SK-N-SH (cell line): ENCODE measurements at regions not wholly inside any gene's neighbourhood (a gene's known extent, or its start where the extent isn't known, plus 50 kb on each side); places are given as distances from the start of the nearest gene placed in this dataset.
"Not testable (repeated sequence)": the region's sequence is repeated elsewhere in the genome, so short reads cannot be mapped to it uniquely, and the experiment has no call there.

Experiments
- CTCF ChIA-PET: fragments of 300-600, 350-600 bp; formaldehyde crosslinking; extraction: SDS; loops from one replicate; lab custom pipeline; 2021; lab: Yijun Ruan, JAX
- POLR2A ChIA-PET: fragments of 350-600 bp; sonication (Branson Sonifier 250); formaldehyde crosslinking; extraction: SDS; loops from one replicate; lab custom pipeline; 2020; ENCODE audit warnings: antibody characterized with exemption, inconsistent platforms; lab: Yijun Ruan, JAX
- DNase-seq: peaks from one replicate; pipeline ENCODE4 v3.0.0; 2012
- H2AFZ ChIP-seq: fragments of 200-600 bp; sonication (generic); 2 replicates; pipeline ENCODE4 v1.8.1; 2016; ENCODE audit warnings: antibody characterized with exemption, mild to moderate bottlenecking, low read depth
- H3F3A ChIP-seq: fragments of 200-600 bp; sonication (generic); replicated peaks from 2 replicates; pipeline ENCODE3; 2016; ENCODE audit warnings: antibody characterized with exemption, mild to moderate bottlenecking; ENCODE audit not compliant: insufficient read depth
- H3K27ac ChIP-seq, 2 experiments: fragments of 200-500 bp in 1 of 2; fragments of 200-600 bp in 1 of 2; sonication (Bioruptor generic) in 1 of 2; sonication (generic), shearing (Covaris generic) in 1 of 2; 2 replicates each; pipeline versions ENCODE4 v1.5.1 to v1.6.1; 2014 to 2016; ENCODE audit warnings: low read depth in 2 of 2, inconsistent platforms in 1 of 2, low read length in 1 of 2, mild to moderate bottlenecking in 1 of 2, mixed read lengths in 1 of 2
- H3K27me3 ChIP-seq: fragments of 200-600 bp; sonication (generic), shearing (Covaris generic); 2 replicates; pipeline ENCODE4 v1.6.1; 2016; ENCODE audit warnings: mixed run types; ENCODE audit not compliant: insufficient read depth
- H3K36me3 ChIP-seq, 2 experiments: fragments of 200-500 bp in 1 of 2; fragments of 200-600 bp in 1 of 2; sonication (Bioruptor generic) in 1 of 2; sonication (generic) in 1 of 2; replicated peaks in 1 of 2; 2 replicates each; pipeline versions ENCODE3 to v1.5.1; 2014 to 2016; ENCODE audit warnings: low read length in 1 of 2, mild to moderate bottlenecking in 1 of 2; ENCODE audit not compliant: insufficient read depth in 2 of 2, control insufficient read depth in 1 of 2
- H3K4me1 ChIP-seq, 2 experiments: fragments of 200-500 bp in 1 of 2; fragments of 200-600 bp in 1 of 2; sonication (Bioruptor generic) in 1 of 2; sonication (generic), shearing (Covaris generic) in 1 of 2; 2 replicates each; pipeline versions ENCODE4 v1.5.1 to v1.6.1; 2014 to 2016; ENCODE audit warnings: low read depth in 1 of 2, low read length in 1 of 2, mixed run types in 1 of 2; ENCODE audit not compliant: insufficient read depth in 2 of 2, control insufficient read depth in 1 of 2
- H3K4me2 ChIP-seq: fragments of 200-600 bp; sonication (generic), shearing (Covaris generic); 2 replicates; pipeline ENCODE4 v1.6.1; 2017; ENCODE audit warnings: mixed run types
- H3K4me3 ChIP-seq, 2 experiments: fragments of 200-500 bp in 1 of 2; fragments of 200-600 bp in 1 of 2; sonication (Bioruptor generic) in 1 of 2; sonication (generic), shearing (Covaris generic) in 1 of 2; 2 replicates each; pipeline versions ENCODE4 v1.5.1 to v1.8.1; 2014 to 2016; ENCODE audit warnings: low read depth in 2 of 2, inconsistent platforms in 1 of 2, low read length in 1 of 2, mild to moderate bottlenecking in 1 of 2, mixed read lengths in 1 of 2, moderate library complexity in 1 of 2
- H3K79me2 ChIP-seq: fragments of 200-600 bp; sonication (generic); 2 replicates; pipeline ENCODE4 v1.8.1; 2017; ENCODE audit warnings: mild to moderate bottlenecking; ENCODE audit not compliant: insufficient read depth
- H3K9ac ChIP-seq: fragments of 200-600 bp; sonication (generic); 2 replicates; pipeline ENCODE4 v1.6.1; 2017; ENCODE audit warnings: mixed run types
- H3K9me2 ChIP-seq: fragments of 200-600 bp; sonication (generic); 2 replicates; pipeline ENCODE4 v1.6.1; 2017; ENCODE audit warnings: mixed run types
- H3K9me3 ChIP-seq: fragments of 200-600 bp; sonication (generic); 2 replicates; pipeline ENCODE4 v1.6.1; 2017; ENCODE audit warnings: mixed run types, mild to moderate bottlenecking, moderate library complexity
- H4K20me1 ChIP-seq: fragments of 200-600 bp; sonication (generic); 2 replicates; pipeline ENCODE4 v1.6.1; 2017; ENCODE audit warnings: mild to moderate bottlenecking, mixed run types; ENCODE audit not compliant: insufficient read depth
- CHD2 ChIP-seq: fragments of 150-350 bp; IDR thresholded peaks from 2 replicates; pipeline ENCODE4 v1.6.1; 2018; ENCODE audit warnings: low read length; ENCODE audit not compliant: partially characterized antibody
- ELF1 ChIP-seq: IDR thresholded peaks from 2 replicates; pipeline ENCODE4 v1.4.0; 2012
- EP300 ChIP-seq, 2 experiments: IDR thresholded peaks; 2 replicates each; pipeline versions ENCODE4 v1.4.0 to v1.6.1; 2012; ENCODE audit warnings: borderline replicate concordance in 1 of 2, low read depth in 1 of 2, low read length in 1 of 2
- EZH2phosphoT487 ChIP-seq: fragments of 200-600 bp; sonication (generic); IDR thresholded peaks from 2 replicates; pipeline ENCODE4 v1.6.1; 2017; ENCODE audit warnings: low read depth, mixed run types, mild to moderate bottlenecking, antibody characterized with exemption, moderate library complexity, borderline replicate concordance
- FOXM1 ChIP-seq: IDR thresholded peaks from 2 replicates; pipeline ENCODE4 v1.4.0; 2012; ENCODE audit warnings: low read depth, mild to moderate bottlenecking
- GABPA ChIP-seq: IDR thresholded peaks from 2 replicates; pipeline ENCODE4 v1.4.0; 2012; ENCODE audit warnings: low read depth, mild to moderate bottlenecking
- MXI1 ChIP-seq: IDR thresholded peaks from 2 replicates; pipeline ENCODE4 v1.6.1; 2012; ENCODE audit warnings: mild to moderate bottlenecking, low read depth, low read length, improper control_type of control experiment
- NFIC ChIP-seq: IDR thresholded peaks from 2 replicates; pipeline ENCODE4 v1.4.0; 2012; ENCODE audit warnings: borderline replicate concordance
- NRF1 ChIP-seq: IDR thresholded peaks from 2 replicates; pipeline ENCODE4 v1.6.1; 2012; ENCODE audit warnings: low read depth, mild to moderate bottlenecking, low read length
- POLR2AphosphoS5 ChIP-seq: IDR thresholded peaks from 2 replicates; pipeline ENCODE4 v1.6.1; 2012; ENCODE audit warnings: low read depth, low read length
- RAD21 ChIP-seq: IDR thresholded peaks from 2 replicates; pipeline ENCODE4 v1.6.1; 2012; ENCODE audit warnings: mild to moderate bottlenecking, low read length
- RFX5 ChIP-seq: IDR thresholded peaks from 2 replicates; pipeline ENCODE4 v1.6.1; 2012; ENCODE audit warnings: mild to moderate bottlenecking, improper control_type of control experiment, low read length
- SIN3A ChIP-seq: IDR thresholded peaks from 2 replicates; pipeline ENCODE4 v1.6.1; 2012; ENCODE audit warnings: low read depth, mild to moderate bottlenecking, low read length, moderate library complexity, borderline replicate concordance
- TAF1 ChIP-seq: IDR thresholded peaks from 2 replicates; pipeline ENCODE4 v1.6.1; 2012; ENCODE audit warnings: low read depth, mild to moderate bottlenecking, low read length, moderate library complexity, borderline replicate concordance
- USF2 ChIP-seq: fragments of 150-350 bp; IDR thresholded peaks from 2 replicates; pipeline ENCODE4 v1.6.1; 2017; ENCODE audit warnings: antibody characterized with exemption, low read length, low read depth, borderline replicate concordance
- ZBTB33 ChIP-seq: IDR thresholded peaks from 2 replicates; pipeline ENCODE4 v1.4.0; 2012; ENCODE audit warnings: low read depth, borderline replicate concordance
- WGBS: methylation state at CpG from one replicate; pipeline ENCODE4 v1.1.6; 2017; ENCODE audit warnings: low lambda C conversion rate; 5-methylcytosine and 5-hydroxymethylcytosine counted together
- TF ChIP-seq, protein P1 (sequence below): IDR thresholded peaks from 2 replicates; pipeline ENCODE4 v1.4.0; 2012; ENCODE audit warnings: low read depth, borderline replicate concordance
- TF ChIP-seq, protein P2 (sequence below): IDR thresholded peaks from 2 replicates; pipeline ENCODE4 v1.4.0; 2012; ENCODE audit warnings: low read depth

DNA sequence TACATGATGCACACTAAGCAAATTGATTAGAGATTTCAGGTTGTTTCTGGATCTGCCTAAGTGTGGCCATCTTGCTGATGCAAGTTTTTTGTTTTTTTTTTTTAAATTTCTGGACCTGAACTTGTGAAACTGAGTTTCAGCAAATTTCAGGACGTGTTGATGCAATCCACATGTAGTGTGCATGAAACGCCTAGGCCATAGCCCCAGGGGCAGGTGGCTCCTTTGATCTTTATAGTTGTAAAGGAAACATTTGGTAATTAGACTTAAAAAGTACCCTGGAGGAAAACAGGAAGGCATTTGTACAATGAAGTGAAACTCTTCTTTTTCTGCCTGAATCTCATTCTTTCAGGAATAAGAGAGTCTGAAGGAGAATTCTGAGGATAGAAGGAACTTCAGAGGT is 162.2 kb upstream of the LHX8 start (continued):
- TF ChIP-seq NFIC (no peak), RFX5 (no peak)

DNA sequence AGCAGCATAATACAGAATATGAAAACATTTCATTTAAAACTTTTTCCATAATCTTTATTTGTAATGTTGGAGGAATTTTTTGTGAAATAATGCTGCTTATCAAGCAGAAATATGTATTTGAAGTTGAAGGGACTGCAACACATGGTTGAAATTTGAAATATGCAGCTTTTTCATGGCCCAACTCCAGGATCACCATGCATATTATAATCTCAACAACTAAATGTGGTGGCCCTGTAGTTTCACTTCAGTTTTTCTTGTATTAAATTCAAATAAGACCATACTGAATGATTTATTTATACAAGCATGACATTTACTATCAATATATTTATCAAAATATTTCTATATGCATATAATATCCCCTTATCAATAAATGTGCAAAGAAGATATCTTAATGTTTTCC is 157.7 kb upstream of the LHX8 start:
- Histone ChIP-seq H3K27me3 (no peaks in the 10 kb centered on the region), H3F3A (no peaks in the 10 kb centered on the region), H3K4me3 (no peak overlapping the region), H3K9me3 (no peaks in the 10 kb centered on the region), H4K20me1 (no peaks in the 10 kb centered on the region), H3K9ac (no peak overlapping the region), H3K4me2 (no peak overlapping the region), H3K4me1 (no peaks in the 10 kb centered on the region), H3K79me2 (no peaks in the 10 kb centered on the region), H3K36me3 (no peaks in the 10 kb centered on the region), H3K9me2 (no peaks in the 10 kb centered on the region), H3K27ac (no peak overlapping the region), H2AFZ (no peak overlapping the region)
- TF ChIP-seq MXI1 = no peak
- TF ChIP-seq USF2 = no peak
- TF ChIP-seq POLR2AphosphoS5 = no peak
- TF ChIP-seq GABPA = no peak
- TF ChIP-seq TAF1 = no peak
- TF ChIP-seq ELF1 = no peak
- no peak for TF ChIP-seq EZH2phosphoT487
- ChIA-PET CTCF (no interaction called here), POLR2A (no interaction called here)
- DNase-seq = no peak

GRCh38 chr1:74992448-74992847 is 141.7 kb upstream of the LHX8 start:
- H2AFZ ChIP-seq, H3K4me3 ChIP-seq, H3K9ac ChIP-seq, H3K4me1 ChIP-seq, DNase-seq, H3K36me3 ChIP-seq, POLR2A ChIA-PET, H3K27ac ChIP-seq, H4K20me1 ChIP-seq, H3K27me3 ChIP-seq, H3K4me2 ChIP-seq, H3K9me3 ChIP-seq, CTCF ChIA-PET, H3K79me2 ChIP-seq, H3K9me2 ChIP-seq, H3F3A ChIP-seq: not testable (repeated sequence)
- WGBS = 87% methylated on average over 1 of the region's 1 CpG

DNA sequence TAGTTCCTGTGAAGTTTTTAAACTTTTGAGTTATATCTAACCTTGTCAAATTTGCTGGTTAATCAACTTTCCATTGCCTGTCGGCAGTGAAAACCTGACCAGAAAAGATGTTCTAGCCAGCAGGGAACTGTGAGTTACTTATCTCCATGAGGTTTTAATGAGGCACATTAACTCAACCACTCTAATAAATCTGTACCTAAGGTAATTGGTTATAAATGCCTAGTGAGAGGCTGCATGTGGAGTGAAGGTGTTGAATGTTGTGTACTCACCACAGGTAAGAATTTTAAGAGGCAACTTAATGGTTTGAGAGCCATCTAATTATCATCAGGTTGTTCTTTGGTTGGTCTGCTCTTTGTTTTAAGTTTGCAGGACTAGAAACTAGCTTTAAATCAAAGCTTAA is 138.4 kb upstream of the LHX8 start:
- Histone ChIP-seq H3K4me3 (no peak overlapping the region), H2AFZ (no peak overlapping the region), H3K36me3 (no peaks in the 10 kb centered on the region), H3K27ac (no peak overlapping the region), H3K4me1 (no peaks in the 10 kb centered on the region), H3K4me2 (no peak overlapping the region), H3K9me3 (no peaks in the 10 kb centered on the region), H3K79me2 (no peaks in the 10 kb centered on the region), H3F3A (no peaks in the 10 kb centered on the region), H3K27me3 (no peaks in the 10 kb centered on the region), H3K9me2 (no peaks in the 10 kb centered on the region), H3K9ac (no peak overlapping the region), H4K20me1 (no peaks in the 10 kb centered on the region)
- TF ChIP-seq TAF1 (no peak), NRF1 (no peak), SIN3A (no peak), EP300 (IDR thresholded peaks at IDR 0.05; ENCODE audit: borderline replicate concordance in 1 of 2, low read depth in 1 of 2, low read length in 1 of 2) (no peak), CHD2 (no peak), ZBTB33 (no peak), FOXM1 (no peak), RAD21 (no peak)
- TF ChIP-seq, protein P1, sequence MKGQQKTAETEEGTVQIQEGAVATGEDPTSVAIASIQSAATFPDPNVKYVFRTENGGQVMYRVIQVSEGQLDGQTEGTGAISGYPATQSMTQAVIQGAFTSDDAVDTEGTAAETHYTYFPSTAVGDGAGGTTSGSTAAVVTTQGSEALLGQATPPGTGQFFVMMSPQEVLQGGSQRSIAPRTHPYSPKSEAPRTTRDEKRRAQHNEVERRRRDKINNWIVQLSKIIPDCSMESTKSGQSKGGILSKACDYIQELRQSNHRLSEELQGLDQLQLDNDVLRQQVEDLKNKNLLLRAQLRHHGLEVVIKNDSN = no peak
- TF ChIP-seq, protein P2, sequence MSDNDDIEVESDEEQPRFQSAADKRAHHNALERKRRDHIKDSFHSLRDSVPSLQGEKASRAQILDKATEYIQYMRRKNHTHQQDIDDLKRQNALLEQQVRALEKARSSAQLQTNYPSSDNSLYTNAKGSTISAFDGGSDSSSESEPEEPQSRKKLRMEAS = no peak
- POLR2A ChIA-PET = no interaction called here
- CTCF ChIA-PET = interaction anchor here (1.3 kb wide), 1 partner anchor 207 kb away, joined by 4 read pairs; no protein-coding TSS in a partner anchor
- 74% methylated on average over 1 of the region's 1 CpG for WGBS
- no peak for DNase-seq
